GM12864 (cell line): ENCODE measurements at regions not wholly inside any gene's neighbourhood (a gene's known extent, or its start where the extent isn't known, plus 50 kb on each side); places are given as distances from the start of the nearest gene placed in this dataset.

ENCODE experiments used
- DNase-seq: peaks from one replicate; pipeline ENCODE4 v3.0.0-alpha.2; 2011; ENCODE audit warnings: low read depth
- H3K4me3 ChIP-seq: 2 replicates; pipeline ENCODE4 v1.5.1; 2011; ENCODE audit warnings: mild to moderate bottlenecking, low read depth, low read length, control low read depth
- CTCF ChIP-seq: IDR thresholded peaks from 2 replicates; pipeline ENCODE4 v1.5.1; 2011; ENCODE audit warnings: low read depth, mild to moderate bottlenecking, moderate library complexity, low read length, control low read depth, inconsistent platforms; ENCODE audit errors: missing control alignments

GRCh38 chr18:42163321-42163720 is 208.3 kb downstream of the PIK3C3 start:
- TF ChIP-seq CTCF, result no peak
- DNase-seq, result no peak
- no peak overlapping the region for H3K4me3 ChIP-seq

DNA sequence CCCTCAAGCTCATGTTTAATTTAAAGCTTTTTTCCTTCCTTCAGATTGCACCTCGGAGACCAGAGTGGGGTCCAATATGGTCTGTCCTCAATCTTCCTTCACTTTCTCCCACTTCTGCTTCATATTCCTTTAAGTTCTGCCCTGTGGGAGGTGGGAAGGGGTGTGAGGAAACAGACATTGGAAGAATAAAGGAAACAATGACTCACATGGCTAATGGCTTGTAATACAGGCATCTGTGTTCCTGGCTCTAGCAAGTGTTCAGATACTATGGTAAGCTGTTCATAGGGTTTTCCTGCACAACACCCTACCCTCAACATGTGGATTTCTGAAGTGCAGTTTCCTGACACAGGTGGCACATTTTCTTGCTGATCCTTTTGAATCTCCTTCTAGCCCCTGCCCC is 209.5 kb downstream of the PIK3C3 start:
- DNase-seq, result no peak
- TF ChIP-seq CTCF, result no peak
- H3K4me3 ChIP-seq, result no peak overlapping the region

DNA sequence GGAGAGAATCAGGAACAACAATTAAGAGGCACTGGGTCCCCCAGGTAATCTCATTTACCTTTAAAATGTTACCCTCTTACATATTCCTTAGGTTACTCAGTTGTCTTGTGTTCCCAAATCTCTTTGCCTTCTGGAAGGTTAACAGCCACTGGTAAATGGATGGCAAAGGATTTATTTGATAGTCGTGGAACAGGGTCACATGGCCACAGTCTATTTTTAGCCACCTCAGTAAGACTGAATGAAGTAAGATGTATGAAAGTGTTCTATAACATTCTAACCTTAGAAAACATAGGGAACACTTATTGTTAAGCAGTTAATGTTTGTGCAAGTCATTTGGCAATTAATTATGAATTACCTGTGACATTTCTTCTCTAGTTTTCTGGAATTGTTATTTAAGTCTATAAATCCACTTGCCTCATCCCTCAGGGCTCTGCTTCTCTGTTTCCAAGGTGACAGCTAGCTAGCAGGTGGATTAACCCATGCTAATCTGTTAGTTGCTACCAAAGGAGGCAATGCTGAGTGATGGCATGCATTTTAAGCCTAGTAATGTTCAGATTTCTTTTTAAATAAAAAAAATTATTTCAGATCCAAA is 211.0 kb downstream of the PIK3C3 start:
- no peak overlapping the region for H3K4me3 ChIP-seq
- no peak for DNase-seq
- TF ChIP-seq CTCF, result no peak

DNA sequence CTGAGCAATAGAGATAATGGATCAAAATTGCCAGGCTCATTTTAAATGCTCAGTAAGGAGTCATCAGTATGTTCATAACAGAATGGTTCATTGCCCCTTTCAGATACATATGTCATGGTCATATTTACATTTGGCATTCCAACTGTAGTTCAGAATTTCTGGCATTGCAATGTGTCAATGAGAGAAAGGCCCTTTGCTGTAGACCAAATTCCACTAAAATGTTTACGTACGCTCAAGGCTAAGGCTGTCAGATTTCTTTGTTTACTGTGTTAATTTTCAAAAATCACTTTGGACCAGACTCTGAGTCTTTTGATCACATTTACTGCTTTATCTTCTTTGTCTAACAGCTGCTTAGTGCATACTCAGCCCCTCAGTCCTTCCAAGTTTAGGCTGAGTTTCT is 213.5 kb downstream of the PIK3C3 start:
- DNase-seq, result no peak
- TF ChIP-seq CTCF, result no peak
- H3K4me3 ChIP-seq, result no peak overlapping the region

DNA sequence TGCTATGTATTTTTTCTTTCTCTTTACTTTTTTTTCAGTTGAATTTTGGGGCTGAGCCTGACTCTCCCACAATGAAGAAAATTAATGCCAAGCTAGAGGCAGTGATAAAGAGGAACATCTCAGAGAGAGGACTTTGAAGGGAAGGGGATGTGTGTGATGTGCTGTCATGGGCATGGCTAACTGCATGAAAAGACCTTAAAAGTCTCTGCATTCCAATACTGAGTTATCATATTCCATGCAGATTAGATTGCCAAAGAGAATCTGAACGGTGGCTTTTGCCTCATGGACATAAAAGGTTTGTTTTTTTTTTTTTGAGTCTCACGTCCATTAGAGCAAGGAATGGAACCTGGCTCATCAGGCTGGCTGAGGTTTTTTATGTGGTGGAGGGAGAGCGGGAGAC is 213.9 kb downstream of the PIK3C3 start:
- no peak for DNase-seq
- TF ChIP-seq CTCF, result no peak
- no peak overlapping the region for H3K4me3 ChIP-seq

GRCh38 chr18:42174909-42175308 is 219.9 kb downstream of the PIK3C3 start:
- TF ChIP-seq CTCF, result no peak
- DNase-seq, result no peak
- H3K4me3 ChIP-seq, result no peak overlapping the region

DNA sequence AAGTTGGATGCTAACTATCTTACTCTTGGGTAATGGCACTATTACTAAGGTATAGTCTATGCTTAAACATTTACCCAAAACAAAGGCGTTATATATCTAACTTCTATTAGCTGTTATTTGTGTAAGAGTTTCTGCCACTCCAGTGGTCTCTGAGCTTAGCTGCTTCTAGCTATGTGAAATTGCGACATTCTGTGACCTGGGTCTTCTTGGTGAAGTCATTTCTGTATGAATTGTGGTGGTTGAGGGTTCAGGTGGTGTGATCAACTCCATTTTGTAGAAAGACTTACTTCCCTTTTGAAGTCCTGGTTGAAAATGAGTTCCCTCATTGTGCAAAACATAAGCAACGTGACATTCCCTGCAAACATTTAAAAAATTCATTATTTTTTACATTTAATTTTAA is 221.6 kb downstream of the PIK3C3 start:
- DNase-seq, result no peak
- no peak overlapping the region for H3K4me3 ChIP-seq
- no peak for TF ChIP-seq CTCF
